Right atrium auricular region (tissue), 2 donors: ENCODE measurements at regions not wholly inside any gene's neighbourhood (a gene's known extent, or its start where the extent isn't known, plus 50 kb on each side); places are given as distances from the start of the nearest gene placed in this dataset.

Source experiments
- DNase-seq: peaks from one replicate; pipeline ENCODE4 v3.0.0-alpha.2; 2019; ENCODE audit warnings: low spot score
- H3K27ac ChIP-seq, 2 donors: fragments of 200-600 bp; sonication (generic); 1 replicate in 1 of 2; 2 replicates in 1 of 2; pipeline ENCODE4 v1.5.1; 2016 to 2019
- H3K27me3 ChIP-seq, 2 donors: fragments of 200-600 bp; sonication (generic); one replicate each; pipeline versions ENCODE4 v1.5.1 to v1.6.0; 2017 to 2019
- H3K36me3 ChIP-seq: fragments of 200-600 bp; sonication (generic); one replicate; pipeline ENCODE4 v1.5.1; 2016
- H3K4me1 ChIP-seq, 2 donors: fragments of 200-600 bp; sonication (generic); one replicate each; pipeline versions ENCODE4 v1.5.1 to v1.6.0; 2017 to 2019
- H3K4me3 ChIP-seq, 2 donors: fragments of 200-600 bp; sonication (generic); 1 replicate in 1 of 2; 2 replicates in 1 of 2; pipeline ENCODE4 v1.5.1; 2017 to 2019; ENCODE audit warnings: mild to moderate bottlenecking in 1 of 2, moderate library complexity in 1 of 2
- H3K9me3 ChIP-seq, 2 donors: fragments of 200-600 bp; sonication (generic); one replicate each; pipeline ENCODE4 v1.5.1; 2019
- TF ChIP-seq, protein P1 (sequence below), 2 donors: fragments of 200-600 bp; sonication (generic); IDR thresholded peaks; one replicate each; pipeline ENCODE4 v1.5.1; 2019; ENCODE audit warnings: antibody characterized with exemption in 2 of 2

DNA sequence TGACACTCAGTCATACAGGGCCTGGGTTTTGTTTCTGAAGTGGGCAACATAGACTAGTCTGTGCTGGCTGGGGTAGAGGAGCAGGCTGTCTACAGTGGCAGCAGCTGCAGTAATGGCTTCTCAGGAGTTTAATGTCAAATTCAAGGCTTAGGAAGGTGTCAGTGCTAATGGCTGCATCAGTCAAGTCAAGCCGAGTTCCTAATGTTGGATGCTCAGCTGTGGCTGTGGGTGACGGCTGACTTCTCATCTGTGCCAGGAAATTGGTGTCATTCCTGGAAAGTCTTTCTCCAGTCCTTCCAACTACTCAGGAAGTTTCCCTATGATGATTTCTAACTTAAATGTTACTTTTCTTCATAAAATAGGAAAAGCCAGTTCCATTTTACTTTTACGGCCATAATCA, 468.1 kb upstream of the IGFBP3 start:
- H3K4me3 ChIP-seq: no peak overlapping the region
- TF ChIP-seq, protein P1, sequence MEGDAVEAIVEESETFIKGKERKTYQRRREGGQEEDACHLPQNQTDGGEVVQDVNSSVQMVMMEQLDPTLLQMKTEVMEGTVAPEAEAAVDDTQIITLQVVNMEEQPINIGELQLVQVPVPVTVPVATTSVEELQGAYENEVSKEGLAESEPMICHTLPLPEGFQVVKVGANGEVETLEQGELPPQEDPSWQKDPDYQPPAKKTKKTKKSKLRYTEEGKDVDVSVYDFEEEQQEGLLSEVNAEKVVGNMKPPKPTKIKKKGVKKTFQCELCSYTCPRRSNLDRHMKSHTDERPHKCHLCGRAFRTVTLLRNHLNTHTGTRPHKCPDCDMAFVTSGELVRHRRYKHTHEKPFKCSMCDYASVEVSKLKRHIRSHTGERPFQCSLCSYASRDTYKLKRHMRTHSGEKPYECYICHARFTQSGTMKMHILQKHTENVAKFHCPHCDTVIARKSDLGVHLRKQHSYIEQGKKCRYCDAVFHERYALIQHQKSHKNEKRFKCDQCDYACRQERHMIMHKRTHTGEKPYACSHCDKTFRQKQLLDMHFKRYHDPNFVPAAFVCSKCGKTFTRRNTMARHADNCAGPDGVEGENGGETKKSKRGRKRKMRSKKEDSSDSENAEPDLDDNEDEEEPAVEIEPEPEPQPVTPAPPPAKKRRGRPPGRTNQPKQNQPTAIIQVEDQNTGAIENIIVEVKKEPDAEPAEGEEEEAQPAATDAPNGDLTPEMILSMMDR (IDR thresholded peaks at IDR 0.05): no peak
- no peaks in the 10 kb centered on the region for H3K27me3 ChIP-seq
- no peaks in the 10 kb centered on the region for H3K4me1 ChIP-seq
- no peaks in the 10 kb centered on the region for H3K9me3 ChIP-seq
- no peak for DNase-seq
- no peaks in the 10 kb centered on the region for H3K36me3 ChIP-seq
- no peak overlapping the region for H3K27ac ChIP-seq

GRCh38 chr7:46387646-46388045, 466.6 kb upstream of the IGFBP3 start:
- H3K9me3 ChIP-seq: peaks cover 0 to under 1% of the 10 kb centered on the region in 2 donors
- no peak overlapping the region for H3K4me3 ChIP-seq
- no peak for DNase-seq
- no peak overlapping the region for H3K27ac ChIP-seq
- no peaks in the 10 kb centered on the region for H3K27me3 ChIP-seq
- H3K4me1 ChIP-seq: no peaks in the 10 kb centered on the region
- TF ChIP-seq, protein P1 (IDR thresholded peaks at IDR 0.05): no peak
- H3K36me3 ChIP-seq: no peaks in the 10 kb centered on the region

DNA sequence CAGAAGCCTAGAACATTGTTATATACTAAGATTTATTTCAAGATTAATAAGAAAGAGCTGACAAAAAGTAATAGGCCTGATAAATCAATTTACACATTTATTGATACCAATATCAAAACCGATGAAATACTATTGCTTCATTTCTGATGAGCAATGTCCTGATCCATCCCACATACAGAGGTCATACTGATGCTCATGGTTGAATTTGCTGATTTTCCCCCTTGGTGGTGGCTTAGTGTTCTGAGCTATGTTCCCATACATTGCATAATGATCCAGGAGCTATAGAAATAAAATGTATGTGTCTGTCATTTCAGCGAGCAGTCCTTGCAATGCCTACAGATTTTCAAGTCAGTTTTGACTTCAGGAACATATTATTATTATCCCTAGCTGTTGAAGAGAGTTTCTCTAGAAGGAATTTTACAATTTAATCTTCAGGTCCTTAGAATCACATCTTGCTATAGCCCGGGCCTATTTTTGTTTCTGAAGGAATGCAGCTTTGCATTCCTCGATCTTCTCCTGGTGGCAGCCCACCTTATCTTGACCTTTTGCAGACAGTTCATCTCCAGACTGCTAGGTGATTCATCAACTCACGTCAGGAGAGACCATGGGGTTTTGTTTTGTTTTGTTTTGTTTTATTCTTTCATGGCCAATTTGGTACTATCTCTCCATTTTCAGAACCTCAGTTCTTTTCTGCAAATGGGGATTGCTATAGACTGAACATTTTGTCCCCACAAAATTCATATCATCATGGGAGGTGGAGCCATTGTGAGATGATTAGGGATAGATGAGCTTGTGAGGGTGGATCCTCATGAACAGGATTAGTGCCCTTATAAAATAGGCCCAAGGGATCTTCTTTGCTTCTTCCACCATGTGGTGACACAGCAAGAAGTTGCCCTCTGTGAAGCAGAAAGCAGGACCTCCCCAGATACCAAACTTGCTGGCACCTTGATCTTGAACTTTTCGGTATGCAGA, 465.6 kb upstream of the IGFBP3 start:
- TF ChIP-seq, protein P1 (IDR thresholded peaks at IDR 0.05): no peak
- Histone ChIP-seq H3K4me3 (no peak overlapping the region), H3K4me1 (no peaks in the 10 kb centered on the region), H3K27ac (no peak overlapping the region), H3K27me3 (no peaks in the 10 kb centered on the region), H3K9me3 (peaks cover 0 to 10% of the 10 kb centered on the region in 2 donors), H3K36me3 (no peaks in the 10 kb centered on the region)
- DNase-seq: no peak

GRCh38 chr7:46385662-46386309, 464.7 kb upstream of the IGFBP3 start:
- Histone ChIP-seq H3K27me3 (no peaks in the 10 kb centered on the region), H3K4me1 (no peaks in the 10 kb centered on the region), H3K9me3 (peaks cover 0 to 11% of the 10 kb centered on the region in 2 donors), H3K27ac (no peak overlapping the region), H3K4me3 (no peak overlapping the region), H3K36me3 (no peaks in the 10 kb centered on the region)
- TF ChIP-seq, protein P1 (IDR thresholded peaks at IDR 0.05): no peak
- no peak for DNase-seq

DNA sequence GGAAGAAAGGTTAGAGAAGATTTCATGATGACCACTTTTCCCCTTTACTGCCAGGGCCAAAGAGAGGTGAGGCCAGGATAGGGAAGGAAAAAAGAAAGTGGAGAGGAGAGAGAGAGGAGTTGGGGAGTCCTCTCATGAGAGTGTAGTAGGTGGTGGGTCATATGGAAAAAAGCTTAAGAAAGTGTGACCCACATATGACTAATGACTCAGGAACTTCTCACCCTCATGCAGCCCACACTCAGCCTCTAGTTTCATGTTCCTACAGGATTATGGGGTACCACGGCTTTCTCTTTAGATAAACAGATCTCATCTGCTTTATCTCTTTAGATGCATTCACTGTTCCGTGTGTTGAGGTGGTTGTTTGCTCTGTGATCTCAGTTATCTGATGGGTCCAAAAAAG, 462.5 kb upstream of the IGFBP3 start:
- Histone ChIP-seq H3K9me3 (peaks cover 0 to 11% of the 10 kb centered on the region in 2 donors), H3K36me3 (no peaks in the 10 kb centered on the region), H3K4me3 (no peak overlapping the region), H3K27me3 (no peaks in the 10 kb centered on the region), H3K27ac (no peak overlapping the region), H3K4me1 (no peaks in the 10 kb centered on the region)
- no peak for DNase-seq
- TF ChIP-seq, protein P1 (IDR thresholded peaks at IDR 0.05): no peak
